ENCODE measurements at regions not wholly inside any gene's neighbourhood (a gene's known extent, or its start where the extent isn't known, plus 50 kb on each side); places are given as distances from the start of the nearest gene placed in this dataset.

DNA sequence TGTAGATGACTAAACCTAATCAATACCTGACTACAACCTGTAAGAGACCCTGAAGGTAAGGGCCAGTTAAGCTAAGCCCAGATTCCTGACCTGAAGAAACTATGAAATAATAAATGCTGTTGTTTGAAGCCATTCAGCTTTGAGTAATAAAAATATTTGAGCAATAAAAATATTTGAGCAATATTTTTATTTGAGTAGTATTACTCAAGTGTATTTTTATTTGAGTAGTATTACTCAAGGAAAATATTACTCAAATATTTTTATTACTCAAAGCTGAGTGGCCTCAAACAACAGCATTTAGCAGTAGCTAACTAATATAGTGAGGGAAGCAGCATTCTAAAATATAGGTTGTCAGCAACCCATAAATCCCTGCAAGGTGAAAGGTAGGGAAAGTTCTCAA lies 143.8 kb upstream of the RARB start:
- TF ChIP-seq, protein P1, sequence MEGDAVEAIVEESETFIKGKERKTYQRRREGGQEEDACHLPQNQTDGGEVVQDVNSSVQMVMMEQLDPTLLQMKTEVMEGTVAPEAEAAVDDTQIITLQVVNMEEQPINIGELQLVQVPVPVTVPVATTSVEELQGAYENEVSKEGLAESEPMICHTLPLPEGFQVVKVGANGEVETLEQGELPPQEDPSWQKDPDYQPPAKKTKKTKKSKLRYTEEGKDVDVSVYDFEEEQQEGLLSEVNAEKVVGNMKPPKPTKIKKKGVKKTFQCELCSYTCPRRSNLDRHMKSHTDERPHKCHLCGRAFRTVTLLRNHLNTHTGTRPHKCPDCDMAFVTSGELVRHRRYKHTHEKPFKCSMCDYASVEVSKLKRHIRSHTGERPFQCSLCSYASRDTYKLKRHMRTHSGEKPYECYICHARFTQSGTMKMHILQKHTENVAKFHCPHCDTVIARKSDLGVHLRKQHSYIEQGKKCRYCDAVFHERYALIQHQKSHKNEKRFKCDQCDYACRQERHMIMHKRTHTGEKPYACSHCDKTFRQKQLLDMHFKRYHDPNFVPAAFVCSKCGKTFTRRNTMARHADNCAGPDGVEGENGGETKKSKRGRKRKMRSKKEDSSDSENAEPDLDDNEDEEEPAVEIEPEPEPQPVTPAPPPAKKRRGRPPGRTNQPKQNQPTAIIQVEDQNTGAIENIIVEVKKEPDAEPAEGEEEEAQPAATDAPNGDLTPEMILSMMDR (IDR thresholded peaks at IDR 0.05), result no peak
- H3K27me3 Mint-ChIP-seq (ENCODE audit: insufficient read depth), result no peaks in the 10 kb centered on the region

DNA sequence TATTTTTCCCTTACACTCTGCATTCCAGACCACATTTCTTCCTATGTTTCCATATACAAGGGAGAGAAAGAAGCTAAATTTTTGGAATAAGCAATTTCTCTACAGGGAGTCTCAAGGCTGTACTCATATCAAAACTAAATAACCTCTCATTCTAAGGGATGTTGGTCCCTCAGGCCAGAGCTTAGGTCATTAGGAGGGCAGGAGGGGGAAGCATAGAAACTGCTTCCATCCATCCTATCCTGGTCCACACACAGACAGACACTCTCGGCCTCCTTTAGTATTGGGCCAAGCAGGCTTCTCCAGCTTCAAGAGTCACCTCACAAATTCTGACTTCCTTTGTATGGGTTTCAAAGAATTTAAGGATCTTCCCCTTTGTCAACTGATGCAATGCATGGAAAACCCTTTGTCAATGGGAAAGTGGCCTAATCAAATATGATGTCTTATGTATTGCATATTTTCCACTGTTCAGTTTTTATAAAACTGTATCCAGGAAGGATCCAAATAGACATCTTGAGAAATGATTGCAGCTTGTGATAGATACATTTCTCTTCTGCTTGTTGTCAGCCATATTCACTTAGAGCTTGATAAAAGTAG lies 140.7 kb upstream of the RARB start:
- TF ChIP-seq, protein P1 (IDR thresholded peaks at IDR 0.05), result no peak
- peaks cover 1% of the 10 kb centered on the region; the same call in 1 of the 2 replicates for H3K27me3 Mint-ChIP-seq (ENCODE audit: insufficient read depth)
- no peak overlapping the region for H3K27ac Mint-ChIP-seq

More for the DNA sequence above, 143.8 kb upstream of the RARB start:
- no peaks in the 10 kb centered on the region for H3K4me1 Mint-ChIP-seq (ENCODE audit: low read depth)
- H3K27ac Mint-ChIP-seq, result no peak overlapping the region
- H3K9me3 Mint-ChIP-seq, result peaks cover 20% of the 10 kb centered on the region
- DNase-seq, result no peak
- no peaks in the 10 kb centered on the region for H3K36me3 Mint-ChIP-seq (ENCODE audit: low read depth)
- no peak overlapping the region for H3K4me3 Mint-ChIP-seq

DNA sequence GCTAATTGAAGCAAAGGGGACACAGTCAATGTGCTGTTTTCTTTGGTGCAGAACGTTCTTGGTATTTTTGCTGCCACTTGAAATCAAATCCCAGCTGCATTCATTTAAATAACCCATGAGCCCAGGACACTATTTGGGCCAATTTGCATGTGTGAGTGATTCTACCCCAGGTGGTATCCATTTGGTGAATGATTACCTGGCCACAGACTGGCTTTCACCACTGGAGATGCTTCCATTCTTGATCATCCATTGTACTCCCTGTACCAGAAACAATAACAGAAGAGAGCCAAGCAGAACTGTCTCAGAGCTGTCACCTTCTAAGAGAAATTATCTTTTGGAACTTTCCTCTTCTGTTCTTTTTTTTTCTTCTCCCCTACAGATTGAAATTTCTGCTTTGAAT lies 139.7 kb upstream of the RARB start:
- Mint-ChIP-seq H3K36me3 (ENCODE audit: low read depth) (no peaks in the 10 kb centered on the region), H3K27me3 (ENCODE audit: insufficient read depth) (peaks cover 1% of the 10 kb centered on the region; the same call in 1 of the 2 replicates), H3K27ac (no peak overlapping the region), H3K9me3 (peaks cover 26% of the 10 kb centered on the region), H3K4me1 (ENCODE audit: low read depth) (no peaks in the 10 kb centered on the region), H3K4me3 (no peak overlapping the region)
- no peak for DNase-seq
- TF ChIP-seq, protein P1 (IDR thresholded peaks at IDR 0.05), result no peak

More for the DNA sequence above, 140.7 kb upstream of the RARB start:
- no peak overlapping the region for H3K4me3 Mint-ChIP-seq
- no peaks in the 10 kb centered on the region for H3K4me1 Mint-ChIP-seq (ENCODE audit: low read depth)
- DNase-seq, result no peak
- H3K36me3 Mint-ChIP-seq (ENCODE audit: low read depth), result no peaks in the 10 kb centered on the region
- peaks cover 22% of the 10 kb centered on the region for H3K9me3 Mint-ChIP-seq

DNA sequence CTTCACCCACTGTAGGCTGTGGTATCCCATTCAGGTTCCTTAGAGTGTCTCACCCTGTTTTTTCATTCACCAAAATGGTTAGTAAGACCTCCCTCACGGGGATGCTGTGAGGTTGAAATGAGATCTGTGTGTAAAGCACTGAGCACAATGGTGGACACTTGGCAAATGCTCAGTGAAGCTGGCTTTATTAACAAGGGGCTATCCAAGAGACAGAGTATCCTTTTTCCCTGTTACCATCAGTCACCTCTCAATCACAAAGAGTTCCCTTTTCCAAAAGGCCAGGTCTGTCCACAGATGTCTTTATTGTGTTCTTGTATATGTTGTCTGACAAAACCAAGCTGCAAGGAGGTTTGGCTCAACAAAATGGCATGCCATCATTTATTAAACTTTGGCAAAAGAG lies 138.9 kb upstream of the RARB start:
- Mint-ChIP-seq H3K4me3 (no peak overlapping the region), H3K27me3 (ENCODE audit: insufficient read depth) (peaks cover 1% of the 10 kb centered on the region; the same call in 1 of the 2 replicates), H3K36me3 (ENCODE audit: low read depth) (no peaks in the 10 kb centered on the region), H3K9me3 (peaks cover 29% of the 10 kb centered on the region), H3K4me1 (ENCODE audit: low read depth) (no peaks in the 10 kb centered on the region; the same call in 1 of the 2 replicates), H3K27ac (no peak overlapping the region)
- no peak for DNase-seq
- TF ChIP-seq, protein P1 (IDR thresholded peaks at IDR 0.05), result no peak

DNA sequence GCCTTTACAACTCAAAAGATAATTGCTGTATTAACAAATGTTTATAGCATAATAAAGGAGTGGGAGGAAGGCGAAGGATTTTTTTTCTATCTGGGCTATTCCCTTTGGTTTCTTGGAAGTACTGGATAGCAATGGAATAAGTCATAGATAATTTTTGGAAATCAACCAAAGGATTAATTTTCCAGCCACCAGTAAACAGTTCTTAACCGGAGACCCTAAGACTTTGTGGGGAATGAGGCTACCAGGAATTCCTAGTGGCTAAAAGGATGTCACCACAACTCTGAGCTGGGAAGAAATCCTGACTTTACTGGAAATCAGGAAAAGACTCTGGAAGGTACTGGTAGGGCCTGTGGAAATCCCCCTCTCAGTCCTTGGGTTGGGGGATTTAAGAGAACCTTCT lies 138.4 kb upstream of the RARB start:
- TF ChIP-seq, protein P1 (IDR thresholded peaks at IDR 0.05), result no peak
- Mint-ChIP-seq H3K27me3 (ENCODE audit: insufficient read depth) (peaks cover 1% of the 10 kb centered on the region; the same call in 1 of the 2 replicates), H3K27ac (no peak overlapping the region), H3K4me3 (no peak overlapping the region), H3K4me1 (ENCODE audit: low read depth) (no peaks in the 10 kb centered on the region; the same call in 1 of the 2 replicates), H3K9me3 (peaks cover 29% of the 10 kb centered on the region), H3K36me3 (ENCODE audit: low read depth) (no peaks in the 10 kb centered on the region)
- no peak for DNase-seq

Data from HFFc6 (cell line).